ENCODE measurements at regions not wholly inside any gene's neighbourhood (a gene's known extent, or its start where the extent isn't known, plus 50 kb on each side); places are given as distances from the start of the nearest gene placed in this dataset.

- no peak for DNase-seq
These were observed 49.9 kb upstream of the AMN1 start for GRCh38 chr12:31778687-31779086.
